SH-SY5Y (cell line): ENCODE measurements at regions not wholly inside any gene's neighbourhood (a gene's known extent, or its start where the extent isn't known, plus 50 kb on each side); places are given as distances from the start of the nearest gene placed in this dataset.

Experiments
- GATA2 ChIP-seq: IDR thresholded peaks from 2 replicates; pipeline ENCODE4 v1.6.1; 2011; ENCODE audit warnings: mild to moderate bottlenecking, low read depth, low read length
- GATA3 ChIP-seq: IDR thresholded peaks from 2 replicates; pipeline ENCODE4 v1.6.1; 2011; ENCODE audit warnings: low read depth, mild to moderate bottlenecking, low read length, moderate library complexity

- TF ChIP-seq GATA2 (no peak), GATA3 (no peak)
These were observed 513.4 kb upstream of the B3GAT1 start for GRCh38 chr11:134925432-134925831.
